Lower lobe of right lung (tissue), 2 donors: ENCODE measurements at regions not wholly inside any gene's neighbourhood (a gene's known extent, or its start where the extent isn't known, plus 50 kb on each side); places are given as distances from the start of the nearest gene placed in this dataset.

ENCODE experiments used
- ATAC-seq, 2 donors: fragments of 200-7000 bp; cut with Tn5 transposase; one replicate each; pipeline ENCODE4 v1.9.1; 2020 to 2022; ENCODE audit warnings: mild to moderate bottlenecking in 2 of 2, moderate library complexity in 2 of 2
- DNase-seq: peaks from one replicate; pipeline ENCODE4 v3.0.0-alpha.2; 2020
- H3K27ac ChIP-seq: fragments of 200-600 bp; one replicate; pipeline ENCODE4 v1.8.0; 2022
- H3K27me3 ChIP-seq: fragments of 200-600 bp; one replicate; pipeline ENCODE4 v1.8.0; 2022; ENCODE audit warnings: low read depth
- H3K36me3 ChIP-seq: fragments of 200-600 bp; one replicate; pipeline ENCODE4 v1.8.0; 2022; ENCODE audit warnings: mild to moderate bottlenecking
- H3K4me1 ChIP-seq: fragments of 200-600 bp; one replicate; pipeline ENCODE4 v1.8.0; 2022
- H3K4me3 ChIP-seq: fragments of 200-600 bp; one replicate; pipeline ENCODE4 v1.8.0; 2022; ENCODE audit warnings: mild to moderate bottlenecking
- H3K9me3 ChIP-seq: fragments of 200-600 bp; one replicate; pipeline ENCODE4 v1.8.0; 2022
- intact Hi-C: fragments of 100-400 bp; cut with DNase I; formaldehyde crosslinking; loops from one replicate; pipeline ENCODE4 v1.11.0; 2022
- TF ChIP-seq, protein P1 (sequence below): fragments of 200-600 bp; IDR thresholded peaks from one replicate; pipeline ENCODE4 v1.8.0; 2022; ENCODE audit warnings: antibody characterized with exemption, mild to moderate bottlenecking
- donor health status: DM: no; HTN: yes; CAD: no; lungs with severe emphysema.

DNA sequence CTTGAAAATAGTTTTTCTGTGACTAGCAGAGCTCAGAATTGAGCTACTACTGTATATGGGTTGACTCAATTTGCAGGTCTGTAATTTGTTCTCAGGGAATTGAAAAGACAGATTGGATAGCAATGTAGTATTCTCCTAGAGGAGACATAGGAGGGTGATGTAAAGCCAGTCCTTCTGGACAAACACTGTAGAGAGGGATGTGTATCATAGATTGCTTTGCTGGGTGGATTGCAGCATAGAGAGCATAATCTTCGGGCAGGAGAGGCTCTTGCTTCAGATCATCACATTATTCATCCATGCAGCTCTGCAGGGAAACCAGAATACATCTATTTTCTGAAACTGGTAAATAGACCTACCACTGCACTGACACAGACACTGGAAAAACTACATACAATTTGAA lies 1110.5 kb downstream of the RAPGEF2 start:
- Histone ChIP-seq H3K27me3 (no peaks in the 10 kb centered on the region), H3K9me3 (no peaks in the 10 kb centered on the region), H3K4me1 (no peaks in the 10 kb centered on the region), H3K4me3 (no peak overlapping the region), H3K36me3 (no peaks in the 10 kb centered on the region), H3K27ac (no peak overlapping the region)
- TF ChIP-seq, protein P1, sequence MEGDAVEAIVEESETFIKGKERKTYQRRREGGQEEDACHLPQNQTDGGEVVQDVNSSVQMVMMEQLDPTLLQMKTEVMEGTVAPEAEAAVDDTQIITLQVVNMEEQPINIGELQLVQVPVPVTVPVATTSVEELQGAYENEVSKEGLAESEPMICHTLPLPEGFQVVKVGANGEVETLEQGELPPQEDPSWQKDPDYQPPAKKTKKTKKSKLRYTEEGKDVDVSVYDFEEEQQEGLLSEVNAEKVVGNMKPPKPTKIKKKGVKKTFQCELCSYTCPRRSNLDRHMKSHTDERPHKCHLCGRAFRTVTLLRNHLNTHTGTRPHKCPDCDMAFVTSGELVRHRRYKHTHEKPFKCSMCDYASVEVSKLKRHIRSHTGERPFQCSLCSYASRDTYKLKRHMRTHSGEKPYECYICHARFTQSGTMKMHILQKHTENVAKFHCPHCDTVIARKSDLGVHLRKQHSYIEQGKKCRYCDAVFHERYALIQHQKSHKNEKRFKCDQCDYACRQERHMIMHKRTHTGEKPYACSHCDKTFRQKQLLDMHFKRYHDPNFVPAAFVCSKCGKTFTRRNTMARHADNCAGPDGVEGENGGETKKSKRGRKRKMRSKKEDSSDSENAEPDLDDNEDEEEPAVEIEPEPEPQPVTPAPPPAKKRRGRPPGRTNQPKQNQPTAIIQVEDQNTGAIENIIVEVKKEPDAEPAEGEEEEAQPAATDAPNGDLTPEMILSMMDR: no peak
- ATAC-seq (no peak), DNase-seq (no peak)
- intact Hi-C loops: no loop called here

DNA sequence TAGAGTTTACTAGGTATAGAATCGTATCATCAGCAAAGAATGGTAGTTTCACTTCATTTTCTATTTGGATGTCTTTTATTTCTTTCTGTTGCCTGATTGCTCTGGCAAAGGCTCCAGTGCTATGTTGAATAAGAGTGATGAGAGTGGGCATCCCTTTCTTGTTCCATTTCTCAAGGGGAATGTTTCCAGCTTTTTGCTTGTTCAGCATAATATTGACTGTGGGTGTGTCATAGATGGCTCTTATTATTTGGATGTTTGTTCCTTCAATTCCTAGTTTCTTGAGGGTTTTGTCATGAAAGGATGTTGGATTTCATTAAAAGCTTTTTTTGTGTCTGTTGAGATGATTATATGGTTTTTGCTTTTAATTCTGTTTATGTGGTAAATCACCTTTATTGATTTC lies 1114.5 kb downstream of the RAPGEF2 start:
- Histone ChIP-seq H3K4me3 (no peak overlapping the region), H3K27ac (no peak overlapping the region), H3K36me3 (no peaks in the 10 kb centered on the region), H3K27me3 (no peaks in the 10 kb centered on the region), H3K9me3 (no peaks in the 10 kb centered on the region), H3K4me1 (no peaks in the 10 kb centered on the region)
- DNase-seq: no peak
- no peak for ATAC-seq
- TF ChIP-seq, protein P1: no peak
- intact Hi-C loops: no loop called here

DNA sequence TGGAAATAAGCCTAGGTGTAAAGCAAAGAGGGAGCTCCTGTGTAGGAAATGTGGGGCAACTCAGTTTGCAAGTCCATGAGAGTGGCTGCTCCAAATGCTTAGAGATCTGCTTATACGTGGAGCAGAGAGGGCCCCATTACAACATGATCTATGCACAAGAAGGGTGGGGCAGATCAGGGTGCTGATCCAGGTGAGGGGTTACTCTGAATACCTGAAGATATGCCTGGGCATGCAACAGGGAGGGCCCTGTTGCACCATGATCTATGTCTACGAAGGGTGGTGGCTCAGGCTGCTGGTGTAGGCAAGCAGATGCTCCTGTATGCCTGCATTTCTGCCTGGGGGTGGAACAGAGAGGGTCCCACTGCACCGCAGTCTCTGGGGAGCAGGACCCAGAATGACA lies 1121.2 kb downstream of the RAPGEF2 start:
- Histone ChIP-seq H3K4me1 (no peaks in the 10 kb centered on the region), H3K27me3 (no peaks in the 10 kb centered on the region), H3K27ac (no peak overlapping the region), H3K9me3 (no peaks in the 10 kb centered on the region), H3K36me3 (no peaks in the 10 kb centered on the region), H3K4me3 (no peak overlapping the region)
- no peak for DNase-seq
- intact Hi-C loops: no loop called here
- ATAC-seq: no peak
- TF ChIP-seq, protein P1: no peak

DNA sequence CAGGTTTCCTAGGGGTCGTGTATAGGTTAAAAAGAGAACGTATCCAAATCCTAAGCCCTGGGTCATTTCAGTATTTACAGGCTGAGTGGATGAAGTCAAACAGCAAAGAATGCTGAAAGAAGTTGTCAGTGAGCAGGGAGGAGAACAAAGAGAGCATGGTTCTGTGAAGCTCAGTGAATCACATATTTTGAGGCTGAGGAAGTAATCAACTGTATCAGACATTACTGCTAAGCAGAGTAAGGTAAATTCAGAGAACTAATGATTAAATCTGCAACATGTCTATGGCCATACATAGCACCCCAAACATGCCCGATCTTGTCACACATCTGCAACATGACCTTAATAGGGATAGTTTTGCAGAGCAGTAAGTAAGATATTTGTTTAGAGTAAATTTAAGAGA lies 1130.3 kb downstream of the RAPGEF2 start:
- no peak overlapping the region for H3K4me3 ChIP-seq
- H3K4me1 ChIP-seq: no peaks in the 10 kb centered on the region
- intact Hi-C loops: no loop called here
- TF ChIP-seq, protein P1: no peak
- no peaks in the 10 kb centered on the region for H3K36me3 ChIP-seq
- ATAC-seq (no peak), DNase-seq (no peak)
- H3K9me3 ChIP-seq: no peaks in the 10 kb centered on the region
- no peak overlapping the region for H3K27ac ChIP-seq
- no peaks in the 10 kb centered on the region for H3K27me3 ChIP-seq

DNA sequence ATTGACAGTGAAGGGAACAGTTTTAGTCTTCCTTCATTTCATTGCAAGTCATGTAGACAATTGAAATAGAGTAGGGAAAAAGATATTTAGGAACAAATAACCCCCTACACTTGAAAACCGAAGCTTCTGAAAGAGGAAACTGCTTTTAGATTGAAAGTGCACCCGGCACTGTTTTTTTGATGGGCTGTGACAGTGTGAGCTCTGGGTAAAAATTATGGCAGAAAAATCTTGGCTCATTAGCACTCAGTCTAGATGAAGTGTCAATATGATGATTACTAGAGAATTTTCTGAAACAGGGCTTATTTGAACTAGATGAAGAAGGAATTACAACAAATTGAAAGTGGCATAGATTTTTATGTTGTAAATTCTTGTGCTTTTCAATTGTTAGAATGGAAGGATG lies 1132.4 kb downstream of the RAPGEF2 start:
- H3K9me3 ChIP-seq: no peaks in the 10 kb centered on the region
- DNase-seq: no peak
- ATAC-seq: no peak
- no peaks in the 10 kb centered on the region for H3K4me1 ChIP-seq
- no peaks in the 10 kb centered on the region for H3K36me3 ChIP-seq
- H3K27me3 ChIP-seq: no peaks in the 10 kb centered on the region
- TF ChIP-seq, protein P1: no peak
- intact Hi-C loops: no loop called here
- H3K27ac ChIP-seq: no peak overlapping the region
- no peak overlapping the region for H3K4me3 ChIP-seq

DNA sequence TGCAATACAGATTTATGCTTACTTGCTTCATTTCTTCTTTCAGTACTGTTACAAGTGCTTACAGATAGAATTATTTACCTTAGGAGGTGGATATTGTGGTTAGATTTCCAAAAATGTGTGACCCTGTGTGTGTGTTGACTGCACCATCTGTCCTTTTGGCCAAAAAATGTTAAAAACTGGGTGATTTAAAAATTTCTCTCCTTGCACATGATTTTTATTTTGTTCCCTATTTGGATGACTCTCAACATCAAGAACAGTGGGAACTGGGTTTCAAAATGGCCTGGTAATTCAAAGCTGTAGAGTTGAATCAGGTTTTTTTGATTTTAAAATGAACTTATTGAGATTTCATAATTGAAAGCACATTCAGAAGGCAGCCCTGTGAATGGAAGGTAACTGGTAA lies 1132.9 kb downstream of the RAPGEF2 start:
- no peaks in the 10 kb centered on the region for H3K27me3 ChIP-seq
- peaks cover under 1% of the 10 kb centered on the region for H3K9me3 ChIP-seq
- ATAC-seq (no peak), DNase-seq (no peak)
- no peak overlapping the region for H3K27ac ChIP-seq
- TF ChIP-seq, protein P1: no peak
- H3K4me1 ChIP-seq: no peaks in the 10 kb centered on the region
- H3K36me3 ChIP-seq: no peaks in the 10 kb centered on the region
- intact Hi-C loops: no loop called here
- H3K4me3 ChIP-seq: no peak overlapping the region
